Left ventricle myocardium superior (tissue), 1 donor: ENCODE measurements at regions not wholly inside any gene's neighbourhood (a gene's known extent, or its start where the extent isn't known, plus 50 kb on each side); places are given as distances from the start of the nearest gene placed in this dataset.
"Not testable (repeated sequence)": the region's sequence is repeated elsewhere in the genome, so short reads cannot be mapped to it uniquely, and the experiment has no call there.

Experiments
- ATAC-seq: fragments of 200-7000 bp; cut with Tn5 transposase; one replicate; pipeline ENCODE4 v1.9.1; 2020; ENCODE audit warnings: mild to moderate bottlenecking, moderate library complexity
- DNase-seq: peaks from one replicate; pipeline ENCODE4 v3.0.0-alpha.2; 2020
- intact Hi-C: fragments of 100-400 bp; cut with micrococcal nuclease; formaldehyde crosslinking; loops from one replicate; pipeline ENCODE4 v1.11.0; 2022
- donor health status: DM: no; HTN: yes; CAD: no; lungs with severe emphysema.

GRCh38 chr7:91551377-91552175, 287.3 kb downstream of the FZD1 start:
- DNase-seq (no peak), ATAC-seq (no peak)
- intact Hi-C loops = no loop called here

GRCh38 chr7:91553410-91553895, 289.2 kb downstream of the FZD1 start:
- ATAC-seq (no peak), DNase-seq (no peak)
- intact Hi-C loops = no loop called here

GRCh38 chr7:91554883-91555282, 290.6 kb downstream of the FZD1 start:
- ATAC-seq = no peak
- intact Hi-C loops = no loop called here
- DNase-seq = no peak

GRCh38 chr7:91556239-91556638, 292.0 kb downstream of the FZD1 start:
- ATAC-seq (no peak), DNase-seq (no peak)
- intact Hi-C loops = no loop called here

GRCh38 chr7:91556956-91557650, 292.9 kb downstream of the FZD1 start:
- DNase-seq (no peak), ATAC-seq (no peak)
- intact Hi-C loops = no loop called here

GRCh38 chr7:91557789-91558404, 293.7 kb downstream of the FZD1 start:
- intact Hi-C loops = no loop called here
- DNase-seq (no peak), ATAC-seq (no peak)

- intact Hi-C loops = no loop called here
- no peak for DNase-seq
- ATAC-seq = no peak
Observed at GRCh38 chr7:91559947-91560346, 295.7 kb downstream of the FZD1 start.

- ATAC-seq (no peak), DNase-seq (no peak)
- intact Hi-C loops = no loop called here
Observed at GRCh38 chr7:91564101-91564500, 299.9 kb downstream of the FZD1 start.

GRCh38 chr7:91564541-91564940, 300.3 kb downstream of the FZD1 start:
- DNase-seq (no peak), ATAC-seq (no peak)
- intact Hi-C loops = no loop called here

- DNase-seq = no peak
Observed at GRCh38 chr7:91565499-91566401, 301.5 kb downstream of the FZD1 start.

GRCh38 chr7:91566402-91566732, 302.1 kb downstream of the FZD1 start:
- ATAC-seq (no peak), DNase-seq (no peak)
- intact Hi-C loops = no loop called here

More at GRCh38 chr7:91565499-91566401, 301.5 kb downstream of the FZD1 start:
- ATAC-seq = no peak
- intact Hi-C loops = no loop called here

- ATAC-seq (no peak), DNase-seq (no peak)
- intact Hi-C loops = no loop called here
Observed at GRCh38 chr7:91567081-91568012, 303.1 kb downstream of the FZD1 start.

- intact Hi-C loops = no loop called here
- DNase-seq (no peak), ATAC-seq (no peak)
Observed at GRCh38 chr7:91568138-91568537, 303.9 kb downstream of the FZD1 start.

- peak; percentile 33 for ATAC-seq
- intact Hi-C loops = no loop called here
Observed at GRCh38 chr7:91569728-91570457, 305.7 kb downstream of the FZD1 start.

GRCh38 chr7:91570560-91570959, 306.3 kb downstream of the FZD1 start:
- intact Hi-C loops = no loop called here
- no peak for DNase-seq
- no peak for ATAC-seq

More at GRCh38 chr7:91569728-91570457, 305.7 kb downstream of the FZD1 start:
- no peak for DNase-seq

- intact Hi-C loops = no loop called here
- ATAC-seq (no peak), DNase-seq (no peak)
Observed at GRCh38 chr7:91571601-91572000, 307.4 kb downstream of the FZD1 start.

- ATAC-seq (no peak), DNase-seq (no peak)
- intact Hi-C loops = no loop called here
Observed at GRCh38 chr7:91573405-91573804, 307.1 kb downstream of the MTERF1 start.

- ATAC-seq, DNase-seq, intact Hi-C loops: not testable (repeated sequence)
Observed at GRCh38 chr7:91576459-91576858, 304.0 kb downstream of the MTERF1 start.
